Fibroblast of skin of right biceps (primary cell): ENCODE measurements at regions not wholly inside any gene's neighbourhood (a gene's known extent, or its start where the extent isn't known, plus 50 kb on each side); places are given as distances from the start of the nearest gene placed in this dataset.
"Not testable (repeated sequence)": the region's sequence is repeated elsewhere in the genome, so short reads cannot be mapped to it uniquely, and the experiment has no call there.

Experiments used
- DNase-seq: peaks from one replicate; pipeline ENCODE4 v3.0.0-alpha.2; 2013

- DNase-seq: no peak
These were observed 284.3 kb upstream of the FERMT1 start for GRCh38 chr20:6407163-6407562.

GRCh38 chr20:6401893-6402557 lies 279.2 kb upstream of the FERMT1 start:
- no peak for DNase-seq

- DNase-seq: no peak
These were observed 274.3 kb upstream of the FERMT1 start for GRCh38 chr20:6397115-6397514.

- peak; percentile 1 for DNase-seq
These were observed 272.9 kb upstream of the FERMT1 start for GRCh38 chr20:6395695-6396094.

- peak; percentile 40 for DNase-seq
These were observed 265.9 kb upstream of the FERMT1 start for GRCh38 chr20:6388671-6389197.

GRCh38 chr20:6384956-6385486 lies 262.2 kb upstream of the FERMT1 start:
- no peak for DNase-seq

- no peak for DNase-seq
These were observed 261.6 kb upstream of the FERMT1 start for GRCh38 chr20:6384380-6384779.

- DNase-seq: peak; percentile 1
These were observed 259.1 kb upstream of the FERMT1 start for GRCh38 chr20:6381887-6382286.

GRCh38 chr20:6362245-6362644 lies 239.4 kb upstream of the FERMT1 start:
- no peak for DNase-seq

- no peak for DNase-seq
These were observed 237.9 kb upstream of the FERMT1 start for GRCh38 chr20:6360766-6361165.

- DNase-seq: no peak
These were observed 233.1 kb upstream of the FERMT1 start for GRCh38 chr20:6355754-6356451.

- DNase-seq: no peak
These were observed 226.1 kb upstream of the FERMT1 start for GRCh38 chr20:6348908-6349307.

- no peak for DNase-seq
These were observed 225.1 kb upstream of the FERMT1 start for GRCh38 chr20:6347916-6348315.

- DNase-seq: no peak
These were observed 218.7 kb upstream of the FERMT1 start for GRCh38 chr20:6341491-6341890.

- no peak for DNase-seq
These were observed 216.3 kb upstream of the FERMT1 start for GRCh38 chr20:6339176-6339575.

- DNase-seq: no peak
These were observed 210.3 kb upstream of the FERMT1 start for GRCh38 chr20:6333110-6333509.

GRCh38 chr20:6321235-6321634 lies 198.4 kb upstream of the FERMT1 start:
- DNase-seq: not testable (repeated sequence)

- DNase-seq: no peak
These were observed 189.2 kb upstream of the FERMT1 start for GRCh38 chr20:6311841-6312655.

GRCh38 chr20:6311097-6311496 lies 188.3 kb upstream of the FERMT1 start:
- DNase-seq: no peak

GRCh38 chr20:6305536-6305935 lies 182.7 kb upstream of the FERMT1 start:
- no peak for DNase-seq

GRCh38 chr20:6302041-6302440 lies 179.2 kb upstream of the FERMT1 start:
- DNase-seq: no peak

GRCh38 chr20:6299456-6299855 lies 176.6 kb upstream of the FERMT1 start:
- peak; percentile 2 for DNase-seq

GRCh38 chr20:6298049-6298448 lies 175.2 kb upstream of the FERMT1 start:
- DNase-seq: no peak
